GM23248 (cell line): ENCODE measurements at regions not wholly inside any gene's neighbourhood (a gene's known extent, or its start where the extent isn't known, plus 50 kb on each side); places are given as distances from the start of the nearest gene placed in this dataset.

Source experiments
- DNase-seq: peaks from one replicate; pipeline ENCODE4 v3.0.0-alpha.2; 2015
- H2AFZ ChIP-seq: fragments of 200-600 bp; sonication (generic); 2 replicates; pipeline ENCODE4 v1.6.1; 2016; ENCODE audit warnings: antibody characterized with exemption
- H3F3A ChIP-seq: fragments of 200-600 bp; sonication (generic); 2 replicates; pipeline ENCODE4 v1.6.1; 2016; ENCODE audit warnings: mild to moderate bottlenecking, antibody characterized with exemption, mixed run types; ENCODE audit not compliant: insufficient read depth
- H3K27ac ChIP-seq: fragments of 200-600 bp; sonication (generic); 2 replicates; pipeline ENCODE4 v1.5.1; 2016; ENCODE audit warnings: mild to moderate bottlenecking
- H3K27me3 ChIP-seq: fragments of 200-600 bp; sonication (generic); replicated peaks from 2 replicates; pipeline ENCODE4 v1.6.1; 2016; ENCODE audit warnings: mild to moderate bottlenecking; ENCODE audit not compliant: insufficient read depth
- H3K36me3 ChIP-seq: fragments of 200-600 bp; sonication (generic); 2 replicates; pipeline ENCODE4 v1.6.1; 2016; ENCODE audit warnings: low read depth, mild to moderate bottlenecking
- H3K4me1 ChIP-seq: fragments of 200-600 bp; sonication (generic); 2 replicates; pipeline ENCODE4 v1.6.1; 2016; ENCODE audit warnings: mild to moderate bottlenecking; ENCODE audit not compliant: insufficient read depth
- H3K4me2 ChIP-seq: fragments of 200-600 bp; sonication (generic); one replicate; pipeline ENCODE4 v1.6.1; 2016; ENCODE audit warnings: mild to moderate bottlenecking; ENCODE audit not compliant: unreplicated experiment
- H3K4me3 ChIP-seq: fragments of 200-600 bp; sonication (generic); 2 replicates; pipeline ENCODE4 v1.5.1; 2016; ENCODE audit warnings: mild to moderate bottlenecking
- H3K79me2 ChIP-seq: fragments of 200-600 bp; sonication (generic); 2 replicates; pipeline ENCODE4 v1.6.1; 2016; ENCODE audit warnings: mild to moderate bottlenecking; ENCODE audit not compliant: insufficient read depth
- H3K9ac ChIP-seq: fragments of 200-600 bp; sonication (generic); 2 replicates; pipeline ENCODE4 v1.6.1; 2016; ENCODE audit warnings: mild to moderate bottlenecking
- H3K9me2 ChIP-seq: fragments of 200-600 bp; sonication (generic); 2 replicates; pipeline ENCODE4 v1.6.1; 2016; ENCODE audit warnings: mixed run types, mild to moderate bottlenecking, moderate library complexity; ENCODE audit not compliant: insufficient read depth
- H3K9me3 ChIP-seq: fragments of 200-600 bp; sonication (generic); one replicate; pipeline ENCODE4 v1.6.1; 2017; ENCODE audit warnings: low read depth
- H4K20me1 ChIP-seq: fragments of 200-600 bp; sonication (generic); 2 replicates; pipeline ENCODE4 v1.6.0; 2016; ENCODE audit not compliant: insufficient read depth
- EZH2 ChIP-seq: fragments of 200-600 bp; sonication (generic); IDR thresholded peaks from 2 replicates; pipeline ENCODE4 v1.6.1; 2018; ENCODE audit warnings: antibody characterized with exemption, mild to moderate bottlenecking; ENCODE audit not compliant: insufficient read depth, poor library complexity, severe bottlenecking
- EZH2phosphoT487 ChIP-seq: fragments of 200-600 bp; sonication (generic); IDR thresholded peaks from 2 replicates; pipeline ENCODE4 v1.6.1; 2018; ENCODE audit warnings: antibody characterized with exemption, moderate library complexity, mild to moderate bottlenecking, low read depth; ENCODE audit not compliant: insufficient read depth
- WGBS, 2 experiments: methylation state at CpG; one replicate each; pipeline ENCODE4 v1.1.6; 2015 to 2017; ENCODE audit warnings: low lambda C conversion rate in 2 of 2, low coverage in 1 of 2; ENCODE audit errors: missing lambda C conversion rate in 2 of 2; 5-methylcytosine and 5-hydroxymethylcytosine counted together
- in situ Hi-C: fragments of 300-500 bp; cut with MboI; formaldehyde crosslinking; loops from 2 replicates; pipeline ENCODE4 v1.15.0; 2020

DNA sequence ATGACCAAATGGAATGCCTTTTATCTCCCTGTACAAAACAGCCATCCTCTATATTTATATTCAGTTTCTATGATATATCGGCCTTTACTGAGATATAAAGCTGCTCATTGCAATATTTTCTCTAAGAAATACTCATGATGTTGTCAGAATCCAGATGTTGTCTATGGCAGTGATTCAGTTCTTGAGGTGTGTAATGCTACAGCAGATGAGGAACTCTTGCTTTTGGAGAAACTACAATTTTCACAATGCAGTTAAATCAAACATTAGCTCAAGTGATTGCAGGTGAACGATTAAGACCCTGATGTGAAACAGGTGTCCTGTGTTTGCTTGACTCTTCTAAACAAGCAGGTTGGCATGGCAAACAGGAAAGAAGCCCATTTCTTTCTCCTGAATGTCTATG, 256.2 kb upstream of the CDH20 start:
- DNase-seq, result no peak
- Histone ChIP-seq H3K9me3 (no peaks in the 10 kb centered on the region), H3K4me1 (no peaks in the 10 kb centered on the region), H3K4me2 (no peak overlapping the region), H3K4me3 (no peak overlapping the region), H3K27ac (no peak overlapping the region), H3K27me3 (no peaks in the 10 kb centered on the region), H3K9ac (no peak overlapping the region), H3K36me3 (no peaks in the 10 kb centered on the region), H3F3A (no peaks in the 10 kb centered on the region), H3K79me2 (no peaks in the 10 kb centered on the region), H4K20me1 (no peaks in the 10 kb centered on the region), H3K9me2 (no peaks in the 10 kb centered on the region), H2AFZ (no peak overlapping the region)
- TF ChIP-seq EZH2 (no peak), EZH2phosphoT487 (no peak)
- 46 to 52% methylated on average over 2 of the region's 2 CpGs for WGBS, 2 experiments
- in situ Hi-C loops, result no loop called here

DNA sequence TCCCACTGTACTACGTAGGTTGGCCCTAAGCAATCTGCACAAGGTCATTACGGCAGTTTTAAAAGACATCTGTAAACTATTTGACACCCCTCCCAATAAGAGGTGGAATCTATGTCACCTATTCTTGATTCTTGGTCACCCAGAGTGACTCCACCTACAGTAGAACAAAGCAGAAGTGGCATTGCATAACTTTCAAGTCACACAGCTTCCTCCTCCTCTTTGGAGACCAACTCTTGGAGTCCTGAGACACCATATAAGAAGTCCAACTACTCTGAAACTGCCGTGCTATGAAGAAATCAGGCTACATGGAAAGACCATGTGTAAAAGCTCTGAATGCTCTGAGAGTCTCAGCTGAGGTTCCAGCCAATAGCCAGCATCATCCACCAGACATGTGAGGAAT, 253.5 kb upstream of the CDH20 start:
- Histone ChIP-seq H3K4me1 (no peaks in the 10 kb centered on the region), H3K9ac (no peak overlapping the region), H3K27ac (no peak overlapping the region), H3K9me2 (no peaks in the 10 kb centered on the region), H3K4me3 (no peak overlapping the region), H3K79me2 (no peaks in the 10 kb centered on the region), H3F3A (no peaks in the 10 kb centered on the region), H2AFZ (no peak overlapping the region), H3K9me3 (no peaks in the 10 kb centered on the region), H3K4me2 (no peak overlapping the region), H4K20me1 (no peaks in the 10 kb centered on the region), H3K27me3 (no peaks in the 10 kb centered on the region), H3K36me3 (no peaks in the 10 kb centered on the region)
- TF ChIP-seq EZH2, result no peak
- no peak for TF ChIP-seq EZH2phosphoT487
- in situ Hi-C loops, result no loop called here
- no peak for DNase-seq
- 70 to 74% methylated on average over 3 of the region's 3 CpGs for WGBS, 2 experiments

DNA sequence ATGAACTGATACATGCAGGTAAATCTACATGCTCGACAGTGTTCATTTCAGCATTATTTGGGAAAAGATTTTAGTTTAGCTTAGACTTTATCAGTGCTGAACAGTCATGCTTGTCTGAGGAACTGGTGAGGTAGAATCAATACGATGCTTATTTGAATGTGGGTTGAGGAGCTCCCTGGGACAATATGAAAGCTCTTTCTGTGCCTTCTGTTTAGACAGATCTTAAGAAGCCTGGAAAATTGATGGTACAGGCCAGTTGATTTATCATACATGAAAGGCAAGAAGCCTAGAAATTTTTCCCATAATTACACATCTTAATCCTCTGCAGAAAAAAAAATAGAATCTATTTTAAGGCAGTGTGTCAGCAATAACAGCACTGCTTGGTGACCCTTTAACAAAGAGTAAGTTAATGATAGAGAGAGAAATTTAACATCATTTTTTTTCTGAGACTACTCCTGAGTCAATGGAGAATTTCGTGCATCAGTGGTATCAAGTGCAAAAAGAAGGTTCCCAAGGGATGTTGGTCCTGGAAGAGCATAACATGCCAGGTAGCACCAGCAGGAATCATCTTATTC, 252.2 kb upstream of the CDH20 start:
- no peaks in the 10 kb centered on the region for H3K9me2 ChIP-seq
- no peaks in the 10 kb centered on the region for H3K27me3 ChIP-seq
- in situ Hi-C loops, result no loop called here
- no peak overlapping the region for H2AFZ ChIP-seq
- 31 to 36% methylated on average over 3 of the region's 3 CpGs for WGBS, 2 experiments
- no peaks in the 10 kb centered on the region for H3F3A ChIP-seq
- TF ChIP-seq EZH2 (no peak), EZH2phosphoT487 (no peak)
- no peak overlapping the region for H3K9ac ChIP-seq
- no peaks in the 10 kb centered on the region for H4K20me1 ChIP-seq
- H3K9me3 ChIP-seq, result no peaks in the 10 kb centered on the region
- no peak overlapping the region for H3K4me3 ChIP-seq
- H3K27ac ChIP-seq, result no peak overlapping the region
- no peak overlapping the region for H3K4me2 ChIP-seq
- no peaks in the 10 kb centered on the region for H3K4me1 ChIP-seq
- H3K79me2 ChIP-seq, result no peaks in the 10 kb centered on the region
- DNase-seq, result no peak
- no peaks in the 10 kb centered on the region for H3K36me3 ChIP-seq

- Histone ChIP-seq H4K20me1 (no peaks in the 10 kb centered on the region), H3K9ac (no peak overlapping the region), H2AFZ (no peak overlapping the region), H3K79me2 (no peaks in the 10 kb centered on the region), H3K4me3 (no peak overlapping the region), H3K9me3 (no peaks in the 10 kb centered on the region), H3F3A (no peaks in the 10 kb centered on the region), H3K36me3 (no peaks in the 10 kb centered on the region), H3K27ac (no peak overlapping the region), H3K4me1 (no peaks in the 10 kb centered on the region), H3K4me2 (no peak overlapping the region), H3K27me3 (no peaks in the 10 kb centered on the region), H3K9me2 (no peaks in the 10 kb centered on the region)
- TF ChIP-seq EZH2, result no peak
- no peak for TF ChIP-seq EZH2phosphoT487
- no peak for DNase-seq
- in situ Hi-C loops, result no loop called here
- 38 to 54% methylated on average over 2 of the region's 2 CpGs for WGBS, 2 experiments
These were observed 250.1 kb upstream of the CDH20 start for GRCh38 chr18:61082976-61083630.
